Vagina (tissue), 2 donors: ENCODE measurements at regions not wholly inside any gene's neighbourhood (a gene's known extent, or its start where the extent isn't known, plus 50 kb on each side); places are given as distances from the start of the nearest gene placed in this dataset.

Experiments
- DNase-seq, 2 donors: peaks; one replicate each; pipeline ENCODE4 v3.0.0-alpha.2; 2017; ENCODE audit errors: extremely low spot score in 2 of 2
- H3K27ac ChIP-seq: fragments of 200-600 bp; sonication (generic); one replicate; pipeline ENCODE4 v1.5.1; 2019
- H3K27me3 ChIP-seq: fragments of 200-600 bp; sonication (generic); one replicate; pipeline ENCODE4 v1.5.1; 2019
- H3K36me3 ChIP-seq, 2 donors: fragments of 200-600 bp; sonication (generic); one replicate each; pipeline ENCODE4 v1.5.1; 2017 to 2019
- H3K4me1 ChIP-seq: fragments of 200-600 bp; sonication (generic); one replicate; pipeline ENCODE4 v1.5.1; 2019
- H3K4me3 ChIP-seq, 2 donors: fragments of 200-600 bp; sonication (generic); 1 replicate in 1 of 2; 2 replicates in 1 of 2; pipeline ENCODE4 v1.5.1; 2016 to 2019
- H3K9me3 ChIP-seq: fragments of 200-600 bp; sonication (generic); one replicate; pipeline ENCODE4 v1.5.1; 2019
- CTCF ChIP-seq, 3 experiments: fragments of 450-650 bp in 2 of 3; fragments of 200-600 bp in 1 of 3; sonication (generic) in 1 of 3; IDR thresholded peaks; one replicate each; pipeline ENCODE4 v1.5.1; 2017 to 2019; ENCODE audit warnings: antibody characterized with exemption in 3 of 3, mild to moderate bottlenecking in 2 of 3, moderate library complexity in 2 of 3
- POLR2A ChIP-seq, 2 donors: fragments of 450-650 bp; IDR thresholded peaks; one replicate each; pipeline ENCODE4 v1.6.1; 2017; ENCODE audit warnings: antibody characterized with exemption in 2 of 2, mild to moderate bottlenecking in 2 of 2, moderate library complexity in 2 of 2
- POLR2AphosphoS5 ChIP-seq, 2 donors: sonication (generic); formaldehyde crosslinking; IDR thresholded peaks; one replicate each; pipeline ENCODE4 v1.9.0; 2017; ENCODE audit warnings: antibody characterized with exemption in 2 of 2, mild to moderate bottlenecking in 2 of 2, low read depth in 1 of 2; ENCODE audit not compliant: insufficient read depth in 1 of 2
- intact Hi-C: fragments of 100-400 bp; cut with DNase I; formaldehyde crosslinking; loops from one replicate; pipeline ENCODE4 v1.15.1; 2023

DNA sequence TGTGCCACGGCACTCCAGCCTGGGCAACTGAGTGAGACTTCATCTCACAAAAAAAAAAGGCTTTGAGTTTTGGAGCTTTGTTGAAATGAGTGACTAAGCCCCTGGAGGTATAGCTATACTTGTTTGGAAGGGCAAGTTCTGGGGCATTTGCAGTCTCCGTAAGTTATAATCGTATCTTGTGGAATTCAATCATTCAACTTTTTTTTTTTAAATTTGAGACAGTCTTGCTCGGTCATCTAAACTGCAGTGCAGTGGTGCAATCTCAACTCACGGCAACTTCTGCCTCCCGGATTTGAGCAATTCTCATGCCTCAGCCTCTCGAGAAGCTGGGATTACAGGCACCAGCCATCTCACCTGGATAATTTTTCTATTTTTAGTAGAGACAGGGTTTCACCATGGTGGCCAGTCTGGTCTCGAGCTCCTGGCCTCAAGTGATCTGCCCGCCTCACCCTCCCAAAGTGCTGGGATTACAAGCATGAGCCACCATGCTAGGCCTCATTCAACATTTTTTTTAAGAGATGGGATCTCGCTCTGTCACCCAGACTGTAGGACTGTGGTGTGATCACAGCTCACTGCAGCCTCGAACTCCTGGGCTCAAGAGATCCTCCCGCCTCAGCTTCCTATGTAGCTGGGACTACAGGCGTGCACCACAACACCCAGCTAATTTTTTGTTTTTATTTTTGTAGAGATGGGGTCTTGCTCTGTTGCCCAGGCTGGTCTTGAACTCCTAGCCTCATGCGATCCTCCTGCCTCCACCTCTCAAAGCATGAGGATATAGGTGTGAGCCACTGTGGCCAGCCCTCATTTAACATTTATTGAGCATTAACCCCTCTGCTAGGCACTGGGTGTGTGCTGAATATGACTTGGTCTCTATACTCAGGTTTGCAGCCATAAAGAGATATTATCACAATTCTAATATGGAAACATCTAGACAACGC lies 133.7 kb upstream of the MAP1LC3B2 start:
- Histone ChIP-seq H3K9me3 (no peaks in the 10 kb centered on the region), H3K27me3 (no peaks in the 10 kb centered on the region), H3K27ac (peak overlapping the region; percentile 20), H3K36me3 (no peaks in the 10 kb centered on the region), H3K4me1 (peaks cover 32% of the 10 kb centered on the region), H3K4me3 (no peak overlapping the region)
- no peak for DNase-seq
- intact Hi-C loops: loop anchor here (10.0 kb wide), 1 partner anchor 119 kb away; no protein-coding TSS in a partner anchor
- TF ChIP-seq CTCF (IDR thresholded peaks at IDR 0.05) (no peak), POLR2AphosphoS5 (IDR thresholded peaks at IDR 0.05; ENCODE audit: insufficient read depth in 1 of 2, low read depth in 1 of 2) (no peak)

- Histone ChIP-seq H3K4me1 (peaks cover 32% of the 10 kb centered on the region), H3K27ac (peak overlapping the region; percentile 20), H3K36me3 (no peaks in the 10 kb centered on the region), H3K27me3 (no peaks in the 10 kb centered on the region), H3K4me3 (no peak overlapping the region), H3K9me3 (no peaks in the 10 kb centered on the region)
- intact Hi-C loops: loop anchor here (10.0 kb wide), 1 partner anchor 118 kb away; no protein-coding TSS in a partner anchor
- no peak for TF ChIP-seq POLR2A (IDR thresholded peaks at IDR 0.05)
- TF ChIP-seq POLR2AphosphoS5 (IDR thresholded peaks at IDR 0.05; ENCODE audit: insufficient read depth in 1 of 2, low read depth in 1 of 2): peak; percentile 19 to 38
- peak in 1 of 2 donors; percentile 92 for DNase-seq
These were observed 132.6 kb upstream of the MAP1LC3B2 start for GRCh38 chr12:116426391-116427136.

GRCh38 chr12:116427200-116427930 lies 131.8 kb upstream of the MAP1LC3B2 start:
- no peak overlapping the region for H3K27ac ChIP-seq
- H3K36me3 ChIP-seq: no peaks in the 10 kb centered on the region
- no peaks in the 10 kb centered on the region for H3K27me3 ChIP-seq
- intact Hi-C loops: loop anchor here (10.0 kb wide), 1 partner anchor 117 kb away; no protein-coding TSS in a partner anchor
- H3K9me3 ChIP-seq: no peaks in the 10 kb centered on the region
- H3K4me1 ChIP-seq: peaks cover 37% of the 10 kb centered on the region
- no peak for DNase-seq
- H3K4me3 ChIP-seq: no peak overlapping the region
- no peak for TF ChIP-seq POLR2AphosphoS5 (IDR thresholded peaks at IDR 0.05; ENCODE audit: insufficient read depth in 1 of 2, low read depth in 1 of 2)
- no peak for TF ChIP-seq CTCF (IDR thresholded peaks at IDR 0.05)
- no peak for TF ChIP-seq POLR2A (IDR thresholded peaks at IDR 0.05)

GRCh38 chr12:116429826-116430360 lies 129.3 kb upstream of the MAP1LC3B2 start:
- Histone ChIP-seq H3K9me3 (no peaks in the 10 kb centered on the region), H3K27me3 (no peaks in the 10 kb centered on the region), H3K27ac (no peak overlapping the region), H3K4me3 (no peak overlapping the region), H3K36me3 (no peaks in the 10 kb centered on the region), H3K4me1 (peaks cover 47% of the 10 kb centered on the region)
- DNase-seq: no peak
- TF ChIP-seq POLR2A (IDR thresholded peaks at IDR 0.05) (no peak), CTCF (IDR thresholded peaks at IDR 0.05) (no peak), POLR2AphosphoS5 (IDR thresholded peaks at IDR 0.05; ENCODE audit: insufficient read depth in 1 of 2, low read depth in 1 of 2) (no peak)
- intact Hi-C loops: loop anchor here (10.0 kb wide), 2 partner anchors 115 to 165 kb away; no protein-coding TSS in a partner anchor
